ENCODE measurements at regions not wholly inside any gene's neighbourhood (a gene's known extent, or its start where the extent isn't known, plus 50 kb on each side); places are given as distances from the start of the nearest gene placed in this dataset.

DNA sequence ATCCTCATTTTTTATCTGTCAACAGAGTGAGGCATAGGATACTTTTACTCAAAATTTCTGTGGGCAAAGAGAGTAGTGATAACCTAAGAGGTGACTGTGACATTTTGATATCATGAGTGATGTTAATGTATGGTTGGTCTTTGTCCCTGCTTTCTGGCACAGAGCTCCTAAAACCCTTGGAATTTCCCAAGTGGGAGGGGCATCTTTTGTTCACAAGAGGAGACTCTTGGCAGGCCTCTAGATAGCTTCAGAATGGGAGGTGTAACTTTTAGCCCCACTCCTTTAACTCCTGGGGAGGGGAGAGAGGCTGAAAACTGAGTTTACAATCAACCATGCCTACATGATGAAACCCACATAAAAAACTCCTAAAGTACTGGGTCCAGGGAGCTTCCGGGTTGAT, 527.8 kb downstream of the RFPL4B start:
- no peaks in the 10 kb centered on the region for H3K27me3 ChIP-seq (ENCODE audit: insufficient read depth, low read depth, severe bottlenecking)
- H3K9me3 ChIP-seq (ENCODE audit: severe bottlenecking), result no peaks in the 10 kb centered on the region
- TF ChIP-seq, protein P1, sequence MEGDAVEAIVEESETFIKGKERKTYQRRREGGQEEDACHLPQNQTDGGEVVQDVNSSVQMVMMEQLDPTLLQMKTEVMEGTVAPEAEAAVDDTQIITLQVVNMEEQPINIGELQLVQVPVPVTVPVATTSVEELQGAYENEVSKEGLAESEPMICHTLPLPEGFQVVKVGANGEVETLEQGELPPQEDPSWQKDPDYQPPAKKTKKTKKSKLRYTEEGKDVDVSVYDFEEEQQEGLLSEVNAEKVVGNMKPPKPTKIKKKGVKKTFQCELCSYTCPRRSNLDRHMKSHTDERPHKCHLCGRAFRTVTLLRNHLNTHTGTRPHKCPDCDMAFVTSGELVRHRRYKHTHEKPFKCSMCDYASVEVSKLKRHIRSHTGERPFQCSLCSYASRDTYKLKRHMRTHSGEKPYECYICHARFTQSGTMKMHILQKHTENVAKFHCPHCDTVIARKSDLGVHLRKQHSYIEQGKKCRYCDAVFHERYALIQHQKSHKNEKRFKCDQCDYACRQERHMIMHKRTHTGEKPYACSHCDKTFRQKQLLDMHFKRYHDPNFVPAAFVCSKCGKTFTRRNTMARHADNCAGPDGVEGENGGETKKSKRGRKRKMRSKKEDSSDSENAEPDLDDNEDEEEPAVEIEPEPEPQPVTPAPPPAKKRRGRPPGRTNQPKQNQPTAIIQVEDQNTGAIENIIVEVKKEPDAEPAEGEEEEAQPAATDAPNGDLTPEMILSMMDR (IDR thresholded peaks at IDR 0.05; ENCODE audit: low read depth, low read length), result no peak
- H3K36me3 ChIP-seq, result no peaks in the 10 kb centered on the region
- no peak overlapping the region for H3K4me3 ChIP-seq (ENCODE audit: low read depth, low read length)
- H3K27ac ChIP-seq, result no peak overlapping the region
- no peak for DNase-seq

DNA sequence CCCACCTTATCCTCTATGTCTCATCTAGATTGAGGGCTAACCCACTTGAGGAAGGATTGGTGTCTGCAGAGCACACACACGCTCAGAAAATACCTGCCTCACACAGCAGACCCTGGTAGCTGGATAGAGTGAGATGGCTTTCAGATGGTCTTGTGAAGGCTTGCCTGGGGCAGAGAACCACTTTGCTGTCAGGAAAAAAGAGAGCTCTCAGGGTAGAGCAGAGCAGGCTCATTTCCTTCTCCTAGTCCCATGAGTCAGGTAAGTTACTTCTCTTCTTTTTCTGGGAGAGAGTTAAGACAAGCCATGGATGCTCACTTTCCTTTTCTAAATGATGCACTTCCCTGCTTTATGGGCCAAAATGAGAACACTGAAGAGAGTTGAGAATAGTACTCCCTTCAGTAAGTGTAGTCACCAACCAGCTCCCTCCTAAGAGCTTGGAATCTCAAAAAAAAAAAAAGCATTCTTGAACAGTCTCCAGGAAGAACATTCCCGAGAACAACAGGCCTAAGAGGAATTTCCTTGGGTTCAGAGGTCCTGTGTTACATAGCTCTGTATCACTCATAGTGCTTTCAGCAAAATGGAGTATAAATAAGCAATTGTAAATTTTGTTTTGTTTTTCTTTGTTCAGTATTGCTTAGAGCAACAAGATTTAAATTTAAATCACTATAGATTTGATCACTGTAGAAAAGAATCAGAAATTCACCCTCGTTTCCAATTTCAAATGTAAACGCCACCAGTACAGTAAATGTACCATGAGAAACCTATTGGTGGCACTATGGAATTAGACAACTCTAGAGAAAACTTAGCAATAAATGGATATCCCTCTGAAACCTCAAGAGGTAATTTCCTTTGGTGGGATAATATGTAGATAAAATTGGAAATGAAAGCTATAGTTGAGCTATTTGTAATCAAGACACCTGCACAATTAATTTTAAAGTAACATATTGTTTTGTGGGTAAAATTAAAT, 530.3 kb downstream of the RFPL4B start:
- H3K4me3 ChIP-seq (ENCODE audit: low read depth, low read length), result no peak overlapping the region
- no peaks in the 10 kb centered on the region for H3K27me3 ChIP-seq (ENCODE audit: insufficient read depth, low read depth, severe bottlenecking)
- TF ChIP-seq, protein P1 (IDR thresholded peaks at IDR 0.05; ENCODE audit: low read depth, low read length), result no peak
- H3K36me3 ChIP-seq, result no peaks in the 10 kb centered on the region
- no peaks in the 10 kb centered on the region for H3K9me3 ChIP-seq (ENCODE audit: severe bottlenecking)
- no peak overlapping the region for H3K27ac ChIP-seq
- DNase-seq, result no peak

DNA sequence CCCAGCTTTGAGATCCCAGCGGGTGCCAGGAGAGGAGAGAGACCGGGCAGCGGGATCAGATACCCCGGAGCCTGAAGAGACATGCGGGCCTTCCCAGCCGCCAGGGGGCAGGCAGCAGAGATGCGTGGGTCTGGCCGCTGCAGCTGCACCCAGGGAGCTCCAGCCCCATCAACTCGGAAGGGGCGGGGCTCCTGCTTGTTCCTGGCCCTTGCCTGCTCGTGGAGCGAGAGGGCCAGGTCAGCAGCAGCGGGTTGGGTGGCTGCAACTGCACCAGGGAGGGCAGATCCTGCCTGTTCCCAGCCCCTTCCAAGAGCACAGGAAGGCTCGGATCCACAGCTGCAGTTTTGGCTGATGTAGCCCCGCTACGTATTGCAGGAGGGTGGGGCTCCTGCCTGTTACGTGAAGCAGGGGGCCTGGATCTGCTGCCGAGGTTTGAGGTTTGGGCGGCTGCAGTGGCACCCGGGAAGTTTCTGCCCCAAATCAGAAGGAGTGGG, 532.8 kb downstream of the RFPL4B start:
- peak; percentile 50 for DNase-seq
- Histone ChIP-seq H3K9me3 (ENCODE audit: severe bottlenecking) (no peaks in the 10 kb centered on the region), H3K4me3 (ENCODE audit: low read depth, low read length) (no peak overlapping the region), H3K36me3 (no peaks in the 10 kb centered on the region), H3K27me3 (ENCODE audit: insufficient read depth, low read depth, severe bottlenecking) (no peaks in the 10 kb centered on the region), H3K27ac (no peak overlapping the region)
- TF ChIP-seq, protein P1 (IDR thresholded peaks at IDR 0.05; ENCODE audit: low read depth, low read length), result peak; percentile 26

DNA sequence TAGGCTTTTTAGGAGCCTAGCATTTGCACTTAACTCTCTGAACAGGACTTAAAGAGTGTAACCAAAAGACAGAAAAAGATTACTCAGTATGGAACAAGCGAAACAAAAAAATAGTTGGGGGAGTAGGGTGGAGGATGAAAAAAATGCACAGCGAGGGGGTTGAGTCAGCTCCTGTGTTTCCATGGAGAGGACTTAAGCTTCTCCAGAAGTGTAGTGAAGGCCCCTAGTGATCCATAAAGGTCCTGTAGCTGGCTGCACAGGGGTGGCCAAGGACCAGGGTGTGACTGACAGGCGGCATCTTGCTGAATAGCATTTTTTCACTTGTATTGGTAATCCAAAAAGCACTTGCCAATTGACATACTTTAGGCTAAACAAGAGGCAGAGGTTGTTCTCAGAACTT, 533.9 kb downstream of the RFPL4B start:
- Histone ChIP-seq H3K4me3 (ENCODE audit: low read depth, low read length) (no peak overlapping the region), H3K27ac (no peak overlapping the region), H3K27me3 (ENCODE audit: insufficient read depth, low read depth, severe bottlenecking) (no peaks in the 10 kb centered on the region)

DNA sequence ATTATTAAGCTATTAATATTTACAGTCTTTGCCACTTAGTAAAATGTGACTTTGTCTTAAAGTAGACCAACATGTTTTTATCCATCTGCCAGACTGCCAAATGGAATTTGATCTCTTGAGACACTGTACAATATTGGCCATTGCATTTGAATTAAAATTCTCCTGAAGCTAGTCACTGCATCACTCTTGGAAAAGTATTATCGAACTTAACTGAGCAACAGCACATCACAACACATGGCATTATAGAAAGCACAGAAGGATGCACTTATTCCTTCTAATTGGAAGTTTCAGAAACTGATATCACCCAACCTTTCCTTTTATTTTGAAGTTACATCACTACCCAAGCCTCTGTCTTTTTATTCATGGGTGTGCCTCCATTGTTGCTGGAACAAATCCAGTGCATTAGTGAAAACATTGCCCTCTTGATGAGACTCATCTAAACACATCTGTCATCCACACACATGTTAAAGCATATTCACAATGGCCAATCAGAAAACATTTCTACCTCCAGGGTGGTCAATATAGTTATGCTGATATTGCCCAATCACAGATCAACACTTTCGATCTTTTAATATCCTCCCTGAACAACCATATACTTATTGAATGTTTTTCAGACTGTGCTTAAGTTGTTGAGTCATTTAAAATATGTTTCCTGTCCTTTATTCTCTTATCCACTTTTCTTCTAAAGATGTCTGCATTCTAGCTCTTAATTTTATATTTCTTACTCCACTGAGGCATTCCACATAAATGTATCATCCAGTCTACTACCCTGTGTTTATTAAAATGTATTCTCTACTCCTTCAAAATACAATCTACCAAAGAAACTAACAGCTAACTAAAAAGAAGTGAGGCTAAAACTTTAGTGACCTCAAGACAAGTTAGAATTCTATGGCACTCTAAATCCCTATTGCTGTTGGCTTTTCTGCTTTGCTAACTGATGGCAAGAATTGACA, 535.0 kb downstream of the RFPL4B start:
- no peaks in the 10 kb centered on the region for H3K27me3 ChIP-seq (ENCODE audit: insufficient read depth, low read depth, severe bottlenecking)
- no peaks in the 10 kb centered on the region for H3K9me3 ChIP-seq (ENCODE audit: severe bottlenecking)
- H3K4me3 ChIP-seq (ENCODE audit: low read depth, low read length), result no peak overlapping the region
- DNase-seq, result no peak
- H3K27ac ChIP-seq, result no peak overlapping the region
- TF ChIP-seq, protein P1 (IDR thresholded peaks at IDR 0.05; ENCODE audit: low read depth, low read length), result no peak
- no peaks in the 10 kb centered on the region for H3K36me3 ChIP-seq

More for the DNA sequence above, 533.9 kb downstream of the RFPL4B start:
- TF ChIP-seq, protein P1 (IDR thresholded peaks at IDR 0.05; ENCODE audit: low read depth, low read length), result no peak
- Histone ChIP-seq H3K9me3 (ENCODE audit: severe bottlenecking) (no peaks in the 10 kb centered on the region), H3K36me3 (no peaks in the 10 kb centered on the region)
- no peak for DNase-seq

Measured in WERI-Rb-1 (cell line).